Mucosa of descending colon (tissue), 3 donors: ENCODE measurements at regions not wholly inside any gene's neighbourhood (a gene's known extent, or its start where the extent isn't known, plus 50 kb on each side); places are given as distances from the start of the nearest gene placed in this dataset.

Source experiments
- ATAC-seq: fragments of 200-7000 bp; cut with Tn5 transposase; one replicate; pipeline ENCODE4 v1.9.1; 2020; ENCODE audit warnings: mild to moderate bottlenecking, moderate library complexity
- DNase-seq, 3 donors: peaks; one replicate each; pipeline ENCODE4 v3.0.0-alpha.2; 2020
- H3K36me3 ChIP-seq: fragments of 200-600 bp; one replicate; pipeline ENCODE4 v1.8.0; 2021; ENCODE audit warnings: low read depth, mild to moderate bottlenecking
- H3K4me1 ChIP-seq: fragments of 200-600 bp; one replicate; pipeline ENCODE4 v1.8.0; 2021; ENCODE audit warnings: low read depth, mild to moderate bottlenecking
- H3K4me3 ChIP-seq: fragments of 200-600 bp; one replicate; pipeline ENCODE4 v1.8.0; 2021; ENCODE audit warnings: mild to moderate bottlenecking
- H3K9me3 ChIP-seq: fragments of 200-600 bp; one replicate; pipeline ENCODE4 v1.8.0; 2021; ENCODE audit warnings: mild to moderate bottlenecking
- intact Hi-C, 2 donors: fragments of 100-400 bp; cut with DNase I in 1 of 2; cut with micrococcal nuclease in 1 of 2; formaldehyde crosslinking; loops; one replicate each; pipeline versions ENCODE4 v1.11.0 to v1.11.1; 2022; cut with DNase I, micrococcal nuclease
- TF ChIP-seq, protein P1 (sequence below): fragments of 200-600 bp; IDR thresholded peaks from one replicate; pipeline ENCODE4 v1.8.0; 2022; ENCODE audit warnings: antibody characterized with exemption, mild to moderate bottlenecking
- donor health status: DM: no; HTN: no; CAD: no; lungs with moderate emphysema.
- donor health status: DM: no; HTN: no; CAD: no.
- donor health status: DM: no; HTN: yes; CAD: no.

GRCh38 chr15:62475591-62475990 lies 310.5 kb upstream of the C2CD4B start:
- intact Hi-C loops: no loop called here
- DNase-seq (no peak), ATAC-seq (no peak)
- H3K36me3 ChIP-seq: no peaks in the 10 kb centered on the region
- H3K9me3 ChIP-seq: no peaks in the 10 kb centered on the region
- peaks cover 12% of the 10 kb centered on the region for H3K4me1 ChIP-seq
- no peak overlapping the region for H3K4me3 ChIP-seq
- TF ChIP-seq, protein P1, sequence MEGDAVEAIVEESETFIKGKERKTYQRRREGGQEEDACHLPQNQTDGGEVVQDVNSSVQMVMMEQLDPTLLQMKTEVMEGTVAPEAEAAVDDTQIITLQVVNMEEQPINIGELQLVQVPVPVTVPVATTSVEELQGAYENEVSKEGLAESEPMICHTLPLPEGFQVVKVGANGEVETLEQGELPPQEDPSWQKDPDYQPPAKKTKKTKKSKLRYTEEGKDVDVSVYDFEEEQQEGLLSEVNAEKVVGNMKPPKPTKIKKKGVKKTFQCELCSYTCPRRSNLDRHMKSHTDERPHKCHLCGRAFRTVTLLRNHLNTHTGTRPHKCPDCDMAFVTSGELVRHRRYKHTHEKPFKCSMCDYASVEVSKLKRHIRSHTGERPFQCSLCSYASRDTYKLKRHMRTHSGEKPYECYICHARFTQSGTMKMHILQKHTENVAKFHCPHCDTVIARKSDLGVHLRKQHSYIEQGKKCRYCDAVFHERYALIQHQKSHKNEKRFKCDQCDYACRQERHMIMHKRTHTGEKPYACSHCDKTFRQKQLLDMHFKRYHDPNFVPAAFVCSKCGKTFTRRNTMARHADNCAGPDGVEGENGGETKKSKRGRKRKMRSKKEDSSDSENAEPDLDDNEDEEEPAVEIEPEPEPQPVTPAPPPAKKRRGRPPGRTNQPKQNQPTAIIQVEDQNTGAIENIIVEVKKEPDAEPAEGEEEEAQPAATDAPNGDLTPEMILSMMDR: no peak

- no peaks in the 10 kb centered on the region for H3K9me3 ChIP-seq
- intact Hi-C loops: no loop called here
Measured at GRCh38 chr15:62476163-62476562, 311.1 kb upstream of the C2CD4B start.

GRCh38 chr15:62477929-62478328 lies 312.8 kb upstream of the C2CD4B start:
- Histone ChIP-seq H3K4me1 (peaks cover 10% of the 10 kb centered on the region), H3K4me3 (no peak overlapping the region), H3K36me3 (no peaks in the 10 kb centered on the region), H3K9me3 (no peaks in the 10 kb centered on the region)
- TF ChIP-seq, protein P1: no peak
- ATAC-seq (no peak), DNase-seq (no peak)
- intact Hi-C loops: no loop called here

More at GRCh38 chr15:62476163-62476562, 311.1 kb upstream of the C2CD4B start:
- TF ChIP-seq, protein P1: no peak
- no peak overlapping the region for H3K4me3 ChIP-seq
- H3K36me3 ChIP-seq: no peaks in the 10 kb centered on the region
- DNase-seq: no peak
- peaks cover 12% of the 10 kb centered on the region for H3K4me1 ChIP-seq
- ATAC-seq: no peak

GRCh38 chr15:62482785-62483429 lies 317.8 kb upstream of the C2CD4B start:
- TF ChIP-seq, protein P1: no peak
- intact Hi-C loops: no loop called here
- Histone ChIP-seq H3K36me3 (no peaks in the 10 kb centered on the region), H3K4me3 (no peak overlapping the region), H3K9me3 (no peaks in the 10 kb centered on the region), H3K4me1 (peaks cover 9% of the 10 kb centered on the region)
- ATAC-seq: peak; percentile 31
- no peak for DNase-seq

GRCh38 chr15:62483814-62484213 lies 318.7 kb upstream of the C2CD4B start:
- intact Hi-C loops: no loop called here
- peak; percentile 56 to 62 (median 59) for DNase-seq
- Histone ChIP-seq H3K4me3 (no peak overlapping the region), H3K4me1 (peaks cover 9% of the 10 kb centered on the region), H3K36me3 (no peaks in the 10 kb centered on the region), H3K9me3 (no peaks in the 10 kb centered on the region)
- ATAC-seq: peak; percentile 90
- TF ChIP-seq, protein P1: no peak
